ENCODE measurements at regions not wholly inside any gene's neighbourhood (a gene's known extent, or its start where the extent isn't known, plus 50 kb on each side); places are given as distances from the start of the nearest gene placed in this dataset.
"Not testable (repeated sequence)": the region's sequence is repeated elsewhere in the genome, so short reads cannot be mapped to it uniquely, and the experiment has no call there.

DNA sequence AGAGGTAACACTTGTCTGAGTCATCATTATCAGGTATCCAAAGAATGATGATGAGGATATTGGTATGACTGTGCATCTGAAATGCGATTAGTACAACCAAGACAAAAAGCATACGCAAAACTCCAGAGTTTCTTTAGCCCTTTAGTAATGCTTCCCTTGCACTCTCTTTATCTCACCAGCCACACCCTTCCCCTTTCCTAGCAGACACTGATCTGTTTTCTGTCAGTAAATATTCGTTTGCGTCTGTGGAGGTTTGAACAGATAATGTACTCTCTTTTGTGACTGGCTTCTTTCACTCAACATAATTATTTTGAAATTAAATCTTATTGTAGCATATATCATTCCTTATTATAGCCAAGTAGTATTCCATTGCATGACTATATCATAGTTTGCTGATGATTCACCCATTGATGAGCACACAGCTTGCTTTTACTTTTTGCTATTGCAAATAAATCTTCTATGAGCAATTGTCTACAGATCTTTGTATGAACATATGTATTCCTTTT, 775.7 kb downstream of the SLC6A15 start:
- DNase-seq: peak in 1 of 3 donors; percentile 21

- no peak for DNase-seq
These were observed 776.9 kb downstream of the SLC6A15 start for GRCh38 chr12:84135586-84136279.

- DNase-seq: no peak
These were observed 777.7 kb downstream of the SLC6A15 start for GRCh38 chr12:84134797-84135366.

GRCh38 chr12:84131076-84131475, 781.5 kb downstream of the SLC6A15 start:
- peak; percentile 16 to 72 (median 55) for DNase-seq

DNA sequence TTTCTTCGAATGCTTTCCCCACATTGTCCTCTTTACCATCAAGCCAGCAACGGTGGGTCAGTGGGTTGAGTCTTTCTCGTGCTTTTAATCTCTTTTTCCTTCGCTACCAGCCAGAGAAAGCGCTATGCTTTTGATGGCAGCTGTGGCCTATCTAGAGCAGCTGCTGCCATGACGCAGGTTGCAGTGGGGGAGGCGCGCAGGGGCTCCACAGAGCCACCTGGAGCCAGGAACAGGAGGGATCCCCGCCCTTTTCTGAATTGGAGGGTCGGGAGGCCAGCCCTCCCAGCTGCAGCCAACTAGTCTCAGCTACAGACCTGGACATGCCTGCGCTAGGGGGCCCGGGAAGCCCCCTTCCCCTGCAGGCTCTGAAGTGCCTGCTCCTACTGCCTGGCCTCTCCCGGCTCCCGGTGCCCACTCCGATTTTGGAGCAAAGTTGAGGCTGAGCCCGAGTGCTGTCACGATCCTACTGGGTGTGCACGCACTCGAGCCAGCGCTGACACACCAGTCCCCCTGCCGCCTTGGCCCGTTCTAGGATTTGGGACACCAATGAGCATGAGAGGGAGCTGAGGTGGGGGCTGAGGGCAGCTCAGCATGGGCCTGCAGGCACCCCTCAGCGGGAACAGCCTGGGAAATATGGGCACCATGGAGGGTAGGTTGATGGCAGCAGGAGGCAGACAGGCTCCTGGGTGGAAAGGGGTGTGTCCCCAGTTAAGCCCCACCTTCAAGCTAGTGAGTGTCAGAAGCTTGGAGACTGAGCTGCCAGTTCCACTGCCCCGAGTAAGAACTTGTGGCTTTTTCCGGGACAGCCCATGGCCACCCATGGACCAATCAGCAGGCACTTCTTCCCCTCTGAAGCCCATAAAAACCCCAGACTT, 784.2 kb downstream of the SLC6A15 start:
- DNase-seq: no peak

DNA sequence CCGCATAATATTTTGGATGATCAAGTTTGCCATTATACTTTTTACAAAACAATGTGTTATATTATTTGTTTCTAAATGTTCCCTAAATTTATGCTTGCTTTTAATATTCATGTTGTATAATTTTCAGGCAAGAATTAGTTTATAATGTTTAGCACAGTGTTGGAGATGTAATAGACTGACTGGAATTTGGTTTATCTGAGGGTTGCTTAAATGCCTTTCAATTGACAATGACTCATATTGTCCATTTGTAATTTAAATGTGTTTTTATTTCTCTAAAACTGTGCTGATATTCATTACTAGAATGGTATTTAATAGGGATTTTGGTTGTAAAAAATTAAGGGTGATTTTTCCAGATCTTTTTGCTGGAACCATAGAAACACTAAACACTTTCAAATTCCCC, 788.4 kb downstream of the SLC6A15 start:
- DNase-seq: no peak

DNA sequence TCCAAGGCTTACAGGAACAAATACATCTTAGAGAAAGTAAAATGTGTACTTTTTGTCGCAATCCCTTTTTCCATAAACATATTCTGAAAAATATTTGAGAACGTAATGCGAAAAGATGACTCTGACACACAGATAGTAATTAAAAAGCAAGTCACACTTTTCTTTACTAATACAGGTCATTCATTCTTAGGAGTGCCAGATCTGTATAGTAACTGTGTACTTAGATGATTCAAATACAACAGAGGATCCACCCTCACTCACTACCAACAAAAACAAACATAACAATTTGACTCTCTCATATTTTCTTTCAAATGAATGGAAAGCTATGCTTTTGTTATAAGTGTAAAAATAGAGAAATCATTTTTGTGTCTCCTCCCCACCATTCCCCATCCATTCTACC, 795.4 kb downstream of the SLC6A15 start:
- peak in 1 of 3 donors; percentile 15 for DNase-seq

- no peak for DNase-seq
These were observed 798.9 kb downstream of the SLC6A15 start for GRCh38 chr12:84113666-84114065.

DNA sequence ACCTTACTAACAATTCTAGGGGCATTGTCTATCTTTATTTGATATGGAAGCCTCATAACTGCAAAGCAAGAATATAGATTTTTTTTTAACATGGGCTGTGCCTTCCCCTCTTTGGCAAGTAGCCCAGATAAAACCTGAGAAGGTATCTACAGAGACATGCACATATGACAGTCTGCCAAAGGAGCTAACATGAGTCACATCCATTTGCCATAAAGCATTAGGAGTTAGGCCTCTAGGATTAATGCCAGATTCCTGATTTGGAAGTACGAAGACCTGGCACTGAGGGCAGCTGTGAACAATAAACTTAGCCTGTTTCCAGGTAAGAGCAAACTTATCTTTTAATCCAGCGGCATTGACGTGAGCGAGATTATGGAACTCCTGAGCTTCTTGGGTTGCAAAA, 808.7 kb downstream of the SLC6A15 start:
- DNase-seq: not testable (repeated sequence)

DNA sequence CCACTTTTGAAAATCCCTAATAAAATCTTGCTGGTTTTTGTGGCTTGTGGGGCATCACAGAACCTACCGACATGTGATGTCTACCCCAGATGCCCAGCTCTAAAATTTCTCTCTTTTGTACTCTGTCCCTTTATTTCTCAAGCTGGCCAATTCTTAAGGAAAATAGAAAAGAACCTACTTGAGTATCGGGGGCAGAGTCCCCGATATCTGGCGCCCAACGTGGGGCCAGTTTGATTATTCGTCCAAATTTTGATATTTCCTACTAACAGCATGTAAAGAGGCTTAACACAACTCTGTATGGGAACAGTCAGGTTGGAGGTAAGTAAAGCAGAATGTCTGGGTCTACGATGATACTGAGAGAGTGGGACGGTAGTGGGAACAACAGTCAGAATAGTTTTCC, 810.6 kb downstream of the SLC6A15 start:
- DNase-seq: not testable (repeated sequence)

DNA sequence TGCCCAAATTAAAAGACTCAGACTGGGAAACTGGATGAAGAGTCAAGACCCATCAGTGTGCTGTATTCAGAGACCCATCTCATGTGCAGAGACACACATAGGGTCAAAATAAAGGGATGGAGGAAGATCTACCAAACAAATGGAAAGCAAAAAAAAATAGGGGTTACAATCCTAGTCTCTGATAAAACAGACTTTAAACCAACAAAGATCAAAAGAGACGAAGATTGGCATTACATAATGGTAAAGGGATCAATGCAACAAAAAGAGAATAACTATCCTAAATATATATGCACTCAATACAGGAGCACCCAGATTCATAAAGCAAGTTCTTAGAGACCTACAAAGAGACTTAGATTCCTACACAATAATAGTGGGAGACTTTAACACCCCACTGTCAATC, 813.0 kb downstream of the SLC6A15 start:
- not testable (repeated sequence) for DNase-seq

- no peak for DNase-seq
These were observed 820.9 kb downstream of the SLC6A15 start for GRCh38 chr12:84091651-84092050.

DNA sequence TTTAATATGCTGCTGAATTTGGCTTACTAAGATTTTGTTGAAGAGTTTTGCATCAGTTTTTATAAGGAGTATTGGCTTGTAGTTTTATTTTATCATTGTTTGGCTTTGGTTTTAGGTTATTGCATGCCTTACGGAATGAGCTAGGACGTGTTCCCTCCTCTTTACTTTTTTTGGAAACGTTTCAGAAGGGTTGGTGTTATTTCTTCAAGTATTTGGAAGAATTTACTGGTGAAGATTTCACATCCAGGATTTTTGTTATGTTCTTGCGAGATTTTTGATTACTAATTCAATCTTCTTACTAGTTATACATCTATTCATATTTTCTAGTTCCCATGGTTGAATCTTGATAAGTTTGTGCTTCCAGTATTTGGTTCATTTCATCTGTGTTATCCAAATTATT, 823.2 kb downstream of the SLC6A15 start:
- DNase-seq: no peak

- DNase-seq: peak in 2 of 3 donors; percentile 31 to 46
These were observed 827.6 kb downstream of the SLC6A15 start for GRCh38 chr12:84085046-84085445.

DNA sequence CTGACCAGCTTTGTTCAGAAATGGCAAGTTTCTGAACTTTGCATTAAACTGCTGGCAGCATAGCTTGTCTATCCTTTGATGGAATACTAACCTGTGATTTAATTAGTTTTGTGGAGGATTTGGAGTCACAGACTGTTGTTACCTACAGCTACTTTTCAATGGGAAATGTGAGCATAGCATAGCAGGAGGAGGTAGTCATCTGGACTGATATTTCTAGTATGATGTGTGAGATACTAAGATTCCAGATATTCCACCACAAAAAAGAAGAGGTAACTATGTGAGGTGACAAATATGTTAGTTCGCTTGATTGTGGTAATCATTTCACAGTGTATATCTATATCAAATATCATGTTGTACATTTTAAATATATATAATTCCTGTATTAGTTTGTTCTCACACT, 833.0 kb downstream of the SLC6A15 start:
- DNase-seq: no peak

- no peak for DNase-seq
These were observed 834.9 kb downstream of the SLC6A15 start for GRCh38 chr12:84077679-84078078.

DNA sequence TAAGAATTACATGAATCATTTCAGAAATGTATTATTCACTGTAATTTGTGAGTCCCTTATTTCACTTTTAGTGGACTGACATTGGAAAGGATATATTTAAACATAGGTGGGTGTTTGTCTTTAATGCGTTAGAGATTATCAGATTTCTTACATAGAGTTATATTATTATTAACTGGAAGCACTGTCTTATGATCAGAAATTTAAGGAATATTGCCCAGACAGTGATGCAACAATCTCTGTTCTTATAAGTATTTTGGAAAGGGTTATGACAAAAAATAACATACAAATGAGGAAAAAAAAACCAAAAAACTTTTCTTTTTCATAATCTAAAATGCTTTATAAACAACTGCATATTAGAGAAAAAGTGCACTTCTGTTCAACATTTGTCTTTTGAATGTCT, 836.6 kb downstream of the SLC6A15 start:
- DNase-seq: peak; percentile 28 to 60 (median 30)

DNA sequence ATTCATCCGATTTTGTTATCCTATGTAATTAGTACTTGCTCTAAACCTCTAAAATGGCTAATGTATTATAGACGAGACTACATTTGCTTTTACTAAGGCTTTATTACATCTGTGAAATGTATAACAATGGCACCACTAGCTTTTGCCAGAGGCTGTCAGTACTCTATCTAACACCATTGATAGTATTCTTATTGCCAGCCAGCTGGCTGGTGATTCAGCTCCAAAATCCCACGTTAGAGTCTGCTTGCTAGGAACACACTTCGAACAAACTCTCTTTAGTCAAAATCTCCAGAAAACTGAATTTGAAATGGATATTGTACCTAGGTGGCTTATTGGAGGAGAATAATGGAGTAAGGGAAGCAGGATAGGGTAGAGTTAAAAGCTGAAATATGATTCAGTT, 839.2 kb downstream of the SLC6A15 start:
- peak in 1 of 3 donors; percentile 55 for DNase-seq

DNA sequence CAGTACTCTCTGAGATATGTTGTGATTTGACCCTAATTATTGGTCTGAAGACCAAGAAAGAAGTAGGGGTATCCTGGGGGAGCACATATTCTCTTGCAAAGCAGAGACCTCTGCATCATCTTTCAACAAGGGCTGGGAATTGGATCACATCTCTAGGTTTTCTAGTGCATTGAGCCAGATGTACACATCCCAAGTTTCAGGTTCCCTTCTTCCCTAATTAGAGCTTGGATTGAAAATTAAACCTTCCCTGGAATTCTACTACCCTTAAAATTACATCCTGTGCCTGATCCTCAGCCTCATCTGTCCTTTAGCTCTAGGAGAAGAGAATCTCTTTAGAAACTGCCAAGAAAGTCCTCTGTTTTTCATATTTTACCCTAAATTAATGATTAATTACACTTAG, 839.6 kb downstream of the SLC6A15 start:
- peak in 1 of 3 donors; percentile 52 for DNase-seq

GRCh38 chr12:84070292-84070691, 842.3 kb downstream of the SLC6A15 start:
- DNase-seq: peak; percentile 86 to 96 (median 93)

- peak; percentile 22 to 79 (median 46) for DNase-seq
These were observed 842.9 kb downstream of the SLC6A15 start for GRCh38 chr12:84069699-84070098.

- peak in 2 of 3 donors; percentile 28 to 66 for DNase-seq
These were observed 843.4 kb downstream of the SLC6A15 start for GRCh38 chr12:84069198-84069597.
